ENCODE measurements at regions not wholly inside any gene's neighbourhood (a gene's known extent, or its start where the extent isn't known, plus 50 kb on each side); places are given as distances from the start of the nearest gene placed in this dataset.

DNA sequence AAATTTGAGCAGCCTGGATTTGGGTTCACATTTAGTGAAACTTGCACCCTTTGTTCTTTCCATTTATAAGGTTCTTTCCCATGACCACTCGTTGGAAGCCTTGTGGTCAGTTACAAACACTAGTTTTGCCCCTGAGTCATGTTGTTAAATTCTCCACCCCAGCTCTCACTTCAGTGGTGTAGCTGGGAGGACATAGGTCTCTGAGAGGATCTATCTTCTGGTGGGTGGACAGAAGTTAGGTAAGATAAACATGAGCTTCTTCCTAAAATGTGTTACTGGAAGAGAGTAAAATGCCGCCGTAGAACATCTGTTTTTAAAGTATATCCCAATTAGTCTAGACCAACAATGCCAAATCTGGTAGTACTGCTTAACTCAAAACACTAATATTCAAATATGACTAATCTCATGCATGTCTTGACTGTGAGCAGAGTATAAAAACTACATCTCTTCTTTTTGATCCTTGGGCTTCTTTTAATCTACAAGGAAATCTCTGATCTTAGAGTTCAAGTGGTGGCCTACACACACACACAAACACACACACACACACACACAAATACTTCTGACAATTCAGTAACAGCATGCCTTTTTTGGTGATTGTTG, 162.6 kb upstream of the FN1 start (continued):
- TF ChIP-seq, protein P1, sequence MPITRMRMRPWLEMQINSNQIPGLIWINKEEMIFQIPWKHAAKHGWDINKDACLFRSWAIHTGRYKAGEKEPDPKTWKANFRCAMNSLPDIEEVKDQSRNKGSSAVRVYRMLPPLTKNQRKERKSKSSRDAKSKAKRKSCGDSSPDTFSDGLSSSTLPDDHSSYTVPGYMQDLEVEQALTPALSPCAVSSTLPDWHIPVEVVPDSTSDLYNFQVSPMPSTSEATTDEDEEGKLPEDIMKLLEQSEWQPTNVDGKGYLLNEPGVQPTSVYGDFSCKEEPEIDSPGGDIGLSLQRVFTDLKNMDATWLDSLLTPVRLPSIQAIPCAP (CRISPR knock-in tag; IDR thresholded peaks at IDR 0.05; ENCODE audit: borderline replicate concordance), result no peak
- TF ChIP-seq FOS (IDR thresholded peaks at IDR 0.05; ENCODE audit: extremely low read depth, insufficient read length) (no peak), MYC (IDR thresholded peaks at IDR 0.05; ENCODE audit: low read depth, low read length) (no peak), MYC (CRISPR knock-in tag; IDR thresholded peaks at IDR 0.05; ENCODE audit: borderline replicate concordance, low read depth) (no peak), U2AF2 (optimal IDR thresholded peaks at IDR 0.05; ENCODE audit: low read depth, low read length) (no peak), EZH2 (IDR thresholded peaks at IDR 0.05; ENCODE audit: borderline replicate concordance, low read depth, low read length) (no peak), HMG20A (CRISPR knock-in tag; conservative IDR thresholded peaks at IDR 0.05) (no peak), PTTG1 (tag; IDR thresholded peaks at IDR 0.05; ENCODE audit: low read depth) (no peak), NCOA4 (IDR thresholded peaks at IDR 0.05; ENCODE audit: partially characterized antibody) (no peak), SNRNP70 (optimal IDR thresholded peaks at IDR 0.05; ENCODE audit: low read depth, low read length) (no peak), LCOR (CRISPR knock-in tag; IDR thresholded peaks at IDR 0.05) (no peak), ZNF668 (CRISPR knock-in tag; IDR thresholded peaks at IDR 0.05) (no peak), HCFC1 (IDR thresholded peaks at IDR 0.05; ENCODE audit: low read depth, low read length) (no peak), ZNF695 (CRISPR knock-in tag; IDR thresholded peaks at IDR 0.05) (no peak), ESRRB (CRISPR knock-in tag; IDR thresholded peaks at IDR 0.05; ENCODE audit: borderline replicate concordance) (no peak)
- TF ChIP-seq, protein P2, sequence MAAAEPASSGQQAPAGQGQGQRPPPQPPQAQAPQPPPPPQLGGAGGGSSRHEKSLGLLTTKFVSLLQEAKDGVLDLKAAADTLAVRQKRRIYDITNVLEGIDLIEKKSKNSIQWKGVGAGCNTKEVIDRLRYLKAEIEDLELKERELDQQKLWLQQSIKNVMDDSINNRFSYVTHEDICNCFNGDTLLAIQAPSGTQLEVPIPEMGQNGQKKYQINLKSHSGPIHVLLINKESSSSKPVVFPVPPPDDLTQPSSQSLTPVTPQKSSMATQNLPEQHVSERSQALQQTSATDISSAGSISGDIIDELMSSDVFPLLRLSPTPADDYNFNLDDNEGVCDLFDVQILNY (CRISPR knock-in tag; IDR thresholded peaks at IDR 0.05), result no peak
